ENCODE measurements at regions not wholly inside any gene's neighbourhood (a gene's known extent, or its start where the extent isn't known, plus 50 kb on each side); places are given as distances from the start of the nearest gene placed in this dataset.

GRCh38 chr9:17859228-17859627 lies 280.4 kb downstream of the SH3GL2 start:
- Mint-ChIP-seq H3K4me3 (ENCODE audit: unreplicated experiment) (no peak overlapping the region), H3K27ac (ENCODE audit: unreplicated experiment) (no peak overlapping the region), H3K36me3 (ENCODE audit: low read depth) (no peaks in the 10 kb centered on the region), H3K9me3 (ENCODE audit: low read depth) (no peaks in the 10 kb centered on the region), H3K4me1 (ENCODE audit: low read depth) (no peaks in the 10 kb centered on the region), H3K27me3 (ENCODE audit: low read depth) (peaks cover 2% of the 10 kb centered on the region)
- TF ChIP-seq CTCF (IDR thresholded peaks at IDR 0.05) = no peak
- no peak for DNase-seq (ENCODE audit: low spot score)

GRCh38 chr9:17859987-17860386 lies 281.1 kb downstream of the SH3GL2 start:
- no peak overlapping the region for H3K4me3 Mint-ChIP-seq (ENCODE audit: unreplicated experiment)
- no peaks in the 10 kb centered on the region for H3K9me3 Mint-ChIP-seq (ENCODE audit: low read depth)
- H3K36me3 Mint-ChIP-seq (ENCODE audit: low read depth) = no peaks in the 10 kb centered on the region
- no peaks in the 10 kb centered on the region for H3K4me1 Mint-ChIP-seq (ENCODE audit: low read depth)
- peaks cover 2% of the 10 kb centered on the region for H3K27me3 Mint-ChIP-seq (ENCODE audit: low read depth)
- no peak overlapping the region for H3K27ac Mint-ChIP-seq (ENCODE audit: unreplicated experiment)
- TF ChIP-seq CTCF (IDR thresholded peaks at IDR 0.05) = no peak
- DNase-seq (ENCODE audit: low spot score) = no peak

GRCh38 chr9:17862101-17862500 lies 283.2 kb downstream of the SH3GL2 start:
- H3K36me3 Mint-ChIP-seq (ENCODE audit: low read depth) = no peaks in the 10 kb centered on the region
- H3K9me3 Mint-ChIP-seq (ENCODE audit: low read depth) = no peaks in the 10 kb centered on the region
- H3K4me1 Mint-ChIP-seq (ENCODE audit: low read depth) = no peaks in the 10 kb centered on the region
- DNase-seq (ENCODE audit: low spot score) = no peak
- no peak overlapping the region for H3K27ac Mint-ChIP-seq (ENCODE audit: unreplicated experiment)
- H3K4me3 Mint-ChIP-seq (ENCODE audit: unreplicated experiment) = no peak overlapping the region
- TF ChIP-seq CTCF (IDR thresholded peaks at IDR 0.05) = no peak
- H3K27me3 Mint-ChIP-seq (ENCODE audit: low read depth) = peaks cover 2% of the 10 kb centered on the region

GRCh38 chr9:17862629-17863028 lies 283.8 kb downstream of the SH3GL2 start:
- TF ChIP-seq CTCF (IDR thresholded peaks at IDR 0.05) = no peak
- no peaks in the 10 kb centered on the region for H3K36me3 Mint-ChIP-seq (ENCODE audit: low read depth)
- DNase-seq (ENCODE audit: low spot score) = no peak
- no peaks in the 10 kb centered on the region for H3K9me3 Mint-ChIP-seq (ENCODE audit: low read depth)
- H3K4me1 Mint-ChIP-seq (ENCODE audit: low read depth) = no peaks in the 10 kb centered on the region
- peaks cover 2% of the 10 kb centered on the region for H3K27me3 Mint-ChIP-seq (ENCODE audit: low read depth)
- no peak overlapping the region for H3K27ac Mint-ChIP-seq (ENCODE audit: unreplicated experiment)
- H3K4me3 Mint-ChIP-seq (ENCODE audit: unreplicated experiment) = no peak overlapping the region

- no peaks in the 10 kb centered on the region for H3K4me1 Mint-ChIP-seq (ENCODE audit: low read depth)
These were observed 284.5 kb downstream of the SH3GL2 start for GRCh38 chr9:17863213-17863883.

More at GRCh38 chr9:17863213-17863883, 284.5 kb downstream of the SH3GL2 start:
- Mint-ChIP-seq H3K36me3 (ENCODE audit: low read depth) (no peaks in the 10 kb centered on the region), H3K9me3 (ENCODE audit: low read depth) (no peaks in the 10 kb centered on the region), H3K4me3 (ENCODE audit: unreplicated experiment) (no peak overlapping the region), H3K27me3 (ENCODE audit: low read depth) (peaks cover 2% of the 10 kb centered on the region), H3K27ac (ENCODE audit: unreplicated experiment) (no peak overlapping the region)
- no peak for TF ChIP-seq CTCF (IDR thresholded peaks at IDR 0.05)
- no peak for DNase-seq (ENCODE audit: low spot score)
